Gastroesophageal sphincter (tissue), 4 donors: ENCODE measurements at regions not wholly inside any gene's neighbourhood (a gene's known extent, or its start where the extent isn't known, plus 50 kb on each side); places are given as distances from the start of the nearest gene placed in this dataset.

Source experiments
- ATAC-seq: fragments of 150-250 bp; one replicate; pipeline ENCODE4 v1.9.1; 2016; ENCODE audit warnings: mild to moderate bottlenecking, moderate library complexity
- H3K27ac ChIP-seq, 4 donors: fragments of 200-600 bp; sonication (generic) in 3 of 4; 1 replicate in 3 of 4; 2 replicates in 1 of 4; pipeline ENCODE4 v1.5.1; 2016 to 2019
- H3K27me3 ChIP-seq: fragments of 200-600 bp; sonication (generic); one replicate; pipeline ENCODE4 v1.5.1; 2019
- H3K36me3 ChIP-seq, 2 donors: fragments of 200-600 bp; sonication (generic); one replicate each; pipeline ENCODE4 v1.5.1; 2019; ENCODE audit warnings: control low read depth in 1 of 2
- H3K4me1 ChIP-seq, 3 donors: fragments of 200-600 bp; sonication (generic); 1 replicate in 2 of 3; 2 replicates in 1 of 3; pipeline ENCODE4 v1.5.1; 2016 to 2019; ENCODE audit warnings: control low read depth in 2 of 3
- H3K4me3 ChIP-seq, 2 donors: fragments of 200-600 bp; sonication (generic); one replicate each; pipeline ENCODE4 v1.5.1; 2019; ENCODE audit warnings: mild to moderate bottlenecking in 1 of 2, moderate library complexity in 1 of 2
- H3K9me3 ChIP-seq, 3 donors: fragments of 200-600 bp; sonication (generic); one replicate each; pipeline ENCODE4 v1.5.1; 2017 to 2019; ENCODE audit warnings: control low read depth in 2 of 3
- EP300 ChIP-seq: sonication (generic); formaldehyde crosslinking; IDR thresholded peaks from one replicate; pipeline ENCODE4 v1.6.1; 2017; ENCODE audit warnings: antibody characterized with exemption, mild to moderate bottlenecking
- POLR2A ChIP-seq, 2 donors: fragments of 450-650 bp; IDR thresholded peaks; one replicate each; pipeline ENCODE4 v1.6.1; 2017; ENCODE audit warnings: antibody characterized with exemption in 2 of 2, mild to moderate bottlenecking in 2 of 2, moderate library complexity in 1 of 2
- POLR2AphosphoS5 ChIP-seq: sonication (generic); formaldehyde crosslinking; IDR thresholded peaks from one replicate; pipeline ENCODE4 v1.6.1; 2017; ENCODE audit warnings: antibody characterized with exemption
- WGBS, 2 donors: methylation state at CpG; one replicate each; pipeline ENCODE4 v1.1.5; 2018; ENCODE audit warnings: low coverage in 1 of 2; 5-methylcytosine and 5-hydroxymethylcytosine counted together
- TF ChIP-seq, protein P1 (sequence below), 4 experiments: fragments of 200-600 bp in 2 of 4; fragments of 450-650 bp in 2 of 4; sonication (generic) in 1 of 4; IDR thresholded peaks; one replicate each; pipeline ENCODE4 v1.5.1; 2017 to 2019; ENCODE audit warnings: antibody characterized with exemption in 4 of 4, mild to moderate bottlenecking in 2 of 4, moderate library complexity in 2 of 4

- Histone ChIP-seq H3K27me3 (peaks cover 42% of the 10 kb centered on the region), H3K27ac (no peak overlapping the region), H3K4me1 (no peaks in the 10 kb centered on the region), H3K9me3 (no peaks in the 10 kb centered on the region), H3K36me3 (no peaks in the 10 kb centered on the region), H3K4me3 (no peak overlapping the region)
- no peak for TF ChIP-seq EP300
- TF ChIP-seq POLR2A (IDR thresholded peaks at IDR 0.05) = no peak
- TF ChIP-seq POLR2AphosphoS5 = no peak
- TF ChIP-seq, protein P1, sequence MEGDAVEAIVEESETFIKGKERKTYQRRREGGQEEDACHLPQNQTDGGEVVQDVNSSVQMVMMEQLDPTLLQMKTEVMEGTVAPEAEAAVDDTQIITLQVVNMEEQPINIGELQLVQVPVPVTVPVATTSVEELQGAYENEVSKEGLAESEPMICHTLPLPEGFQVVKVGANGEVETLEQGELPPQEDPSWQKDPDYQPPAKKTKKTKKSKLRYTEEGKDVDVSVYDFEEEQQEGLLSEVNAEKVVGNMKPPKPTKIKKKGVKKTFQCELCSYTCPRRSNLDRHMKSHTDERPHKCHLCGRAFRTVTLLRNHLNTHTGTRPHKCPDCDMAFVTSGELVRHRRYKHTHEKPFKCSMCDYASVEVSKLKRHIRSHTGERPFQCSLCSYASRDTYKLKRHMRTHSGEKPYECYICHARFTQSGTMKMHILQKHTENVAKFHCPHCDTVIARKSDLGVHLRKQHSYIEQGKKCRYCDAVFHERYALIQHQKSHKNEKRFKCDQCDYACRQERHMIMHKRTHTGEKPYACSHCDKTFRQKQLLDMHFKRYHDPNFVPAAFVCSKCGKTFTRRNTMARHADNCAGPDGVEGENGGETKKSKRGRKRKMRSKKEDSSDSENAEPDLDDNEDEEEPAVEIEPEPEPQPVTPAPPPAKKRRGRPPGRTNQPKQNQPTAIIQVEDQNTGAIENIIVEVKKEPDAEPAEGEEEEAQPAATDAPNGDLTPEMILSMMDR (IDR thresholded peaks at IDR 0.05) = no peak
- WGBS, 2 donors = 63 to 74% methylated on average over 3 to 7 of the region's 8 CpGs
- no peak for ATAC-seq
Observed at GRCh38 chr13:111480503-111480902, 160.1 kb downstream of the TEX29 start.

GRCh38 chr13:111480976-111481375 is 160.5 kb downstream of the TEX29 start:
- no peaks in the 10 kb centered on the region for H3K36me3 ChIP-seq
- no peak for TF ChIP-seq POLR2AphosphoS5
- TF ChIP-seq POLR2A (IDR thresholded peaks at IDR 0.05) = no peak
- no peak for TF ChIP-seq EP300
- TF ChIP-seq, protein P1 (IDR thresholded peaks at IDR 0.05) = no peak
- H3K4me1 ChIP-seq = no peaks in the 10 kb centered on the region
- H3K4me3 ChIP-seq = no peak overlapping the region
- peaks cover 42% of the 10 kb centered on the region for H3K27me3 ChIP-seq
- WGBS, 2 donors = 24 to 43% methylated on average over 6 of the region's 11 CpGs
- no peak for ATAC-seq
- H3K9me3 ChIP-seq = peaks cover 0 to 4% (median 0%) of the 10 kb centered on the region in 3 donors
- no peak overlapping the region for H3K27ac ChIP-seq

DNA sequence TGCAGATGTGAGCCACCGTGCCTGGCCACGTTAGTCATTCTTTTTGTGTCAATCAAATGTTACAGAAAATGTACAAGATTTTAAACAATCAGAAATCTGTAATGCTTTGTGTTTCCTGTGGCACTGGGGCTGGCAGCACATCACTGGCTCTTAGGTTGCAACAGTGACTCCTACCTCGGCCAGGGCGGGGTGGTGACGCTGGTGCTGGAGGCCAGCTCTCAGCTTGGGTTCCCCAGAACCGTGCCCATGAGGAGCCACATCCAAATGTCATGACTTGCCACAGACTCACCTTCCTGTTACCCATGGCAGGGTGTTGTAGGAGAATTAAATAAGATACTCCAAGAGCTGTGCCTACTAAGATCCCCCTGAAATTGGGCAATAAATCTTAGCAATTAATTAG is 161.7 kb downstream of the TEX29 start:
- Histone ChIP-seq H3K9me3 (peaks cover 0 to 15% (median 0%) of the 10 kb centered on the region in 3 donors), H3K4me3 (no peak overlapping the region), H3K4me1 (no peaks in the 10 kb centered on the region), H3K36me3 (no peaks in the 10 kb centered on the region), H3K27ac (no peak overlapping the region), H3K27me3 (peaks cover 45% of the 10 kb centered on the region)
- no peak for ATAC-seq
- WGBS, 2 donors = 57% methylated on average over 6 of the region's 6 CpGs; no CpG with 5 or more reads in 1 of the 2 donors
- TF ChIP-seq POLR2A (IDR thresholded peaks at IDR 0.05) (no peak), EP300 (no peak), POLR2AphosphoS5 (no peak)
- TF ChIP-seq, protein P1 (IDR thresholded peaks at IDR 0.05) = no peak

DNA sequence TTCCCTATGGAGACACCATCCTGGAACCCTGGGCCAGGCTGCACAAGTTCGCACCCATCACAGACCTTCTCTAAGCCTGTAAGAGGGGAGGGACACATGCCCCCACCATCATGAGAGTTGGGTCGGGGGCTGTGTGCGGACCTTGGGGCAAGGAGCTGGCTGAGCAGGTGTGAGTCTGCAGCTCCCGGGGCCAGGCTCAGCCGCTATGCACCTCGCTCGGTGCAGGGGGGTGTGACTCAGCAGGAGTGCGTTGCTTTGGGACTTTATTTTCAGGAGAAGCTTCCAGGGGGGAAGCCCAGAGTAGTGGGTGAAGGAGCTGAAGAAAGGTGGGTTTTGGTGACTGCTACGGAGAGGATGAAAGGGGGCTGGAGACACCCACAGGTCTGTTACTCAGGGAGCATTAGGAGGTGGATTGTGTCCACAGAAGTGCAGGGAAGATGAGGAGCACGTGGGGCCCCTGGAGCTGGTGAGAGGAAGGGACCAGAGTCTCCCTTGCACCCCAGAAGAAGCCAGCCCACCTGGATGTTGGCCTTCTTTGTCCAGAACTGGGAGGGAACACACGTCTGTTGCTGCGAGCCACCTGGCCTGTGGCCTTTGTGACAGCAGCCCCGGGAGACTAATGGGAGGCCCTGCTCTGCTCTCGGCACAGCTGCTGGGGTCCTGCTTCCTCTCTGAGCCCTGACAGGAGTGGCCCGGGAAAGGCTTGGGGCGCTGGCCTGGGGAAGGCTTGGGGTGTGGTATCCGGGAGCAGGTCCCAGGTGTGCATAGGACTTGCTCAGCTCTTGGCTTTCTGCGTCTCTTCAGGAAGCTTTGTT is 162.6 kb downstream of the TEX29 start:
- Histone ChIP-seq H3K9me3 (peaks cover 0 to 24% (median 0%) of the 10 kb centered on the region in 3 donors), H3K27me3 (peaks cover 45% of the 10 kb centered on the region), H3K36me3 (no peaks in the 10 kb centered on the region), H3K4me1 (no peaks in the 10 kb centered on the region), H3K27ac (no peak overlapping the region), H3K4me3 (no peak overlapping the region)
- WGBS, 2 donors = 76 to 81% methylated on average over 2 to 6 of the region's 18 CpGs
- no peak for ATAC-seq
- TF ChIP-seq, protein P1 (IDR thresholded peaks at IDR 0.05) = no peak
- TF ChIP-seq POLR2A (IDR thresholded peaks at IDR 0.05) (no peak), EP300 (no peak), POLR2AphosphoS5 (no peak)

DNA sequence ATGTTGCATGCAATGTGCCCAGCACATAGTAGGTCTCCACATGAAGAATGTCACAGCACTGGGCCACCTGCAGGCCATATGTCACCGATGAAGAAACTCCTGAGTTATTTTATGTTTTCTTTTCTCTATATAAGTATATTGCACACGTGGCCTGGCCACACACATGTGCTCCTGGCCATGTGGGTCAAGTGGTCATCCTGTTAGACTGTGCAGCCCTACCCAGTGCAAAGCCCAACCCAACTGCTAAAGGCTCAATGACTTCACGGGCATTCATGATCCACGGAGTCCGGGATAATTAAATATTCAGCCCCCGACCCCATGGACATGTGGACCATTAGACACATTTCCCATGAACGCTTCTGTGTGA is 163.2 kb downstream of the TEX29 start:
- WGBS, 2 donors = 80 to 96% methylated on average over 2 to 5 of the region's 7 CpGs
- Histone ChIP-seq H3K4me3 (no peak overlapping the region), H3K36me3 (no peaks in the 10 kb centered on the region), H3K9me3 (peaks cover 0 to 30% (median 0%) of the 10 kb centered on the region in 3 donors), H3K27me3 (peaks cover 48% of the 10 kb centered on the region), H3K27ac (no peak overlapping the region), H3K4me1 (no peaks in the 10 kb centered on the region)
- TF ChIP-seq EP300 (no peak), POLR2A (IDR thresholded peaks at IDR 0.05) (no peak), POLR2AphosphoS5 (no peak)
- TF ChIP-seq, protein P1 (IDR thresholded peaks at IDR 0.05) = no peak
- ATAC-seq = no peak
